Activated CD4-positive, alpha-beta memory T cell treated with anti-CD3 and anti-CD28 coated beads, Interleukin-2, amount 10 ng/mL, durations not matched to agents 7 days and 5 days (primary cell): ENCODE measurements at regions not wholly inside any gene's neighbourhood (a gene's known extent, or its start where the extent isn't known, plus 50 kb on each side); places are given as distances from the start of the nearest gene placed in this dataset.

Experiments
- CTCF ChIA-PET: fragments of 350-600 bp; sonication (Branson Sonifier 250); formaldehyde crosslinking; loops from one replicate; lab custom pipeline; 2021; ENCODE audit warnings: antibody characterized with exemption, inconsistent platforms; lab: Charles Lee
- POLR2A ChIA-PET: fragments of 350-600 bp; sonication (Branson Sonifier 250); formaldehyde crosslinking; loops from one replicate; lab custom pipeline; 2021; ENCODE audit warnings: antibody characterized with exemption; lab: Charles Lee
- DNase-seq: peaks from one replicate; pipeline ENCODE4 v3.0.0-alpha.2; 2020
- H3K27ac Mint-ChIP-seq: one replicate; pipeline ENCODE4 v1.8.0; 2021; ENCODE audit warnings: mild to moderate bottlenecking, mixed read lengths
- H3K27me3 Mint-ChIP-seq: one replicate; pipeline ENCODE4 v1.8.0; 2021; ENCODE audit warnings: mixed read lengths
- H3K36me3 Mint-ChIP-seq: one replicate; pipeline ENCODE4 v1.8.0; 2021; ENCODE audit warnings: low read depth, mixed read lengths
- H3K4me1 Mint-ChIP-seq: one replicate; pipeline ENCODE4 v1.8.0; 2021; ENCODE audit warnings: mixed read lengths
- H3K4me3 Mint-ChIP-seq: one replicate; pipeline ENCODE4 v1.8.0; 2021; ENCODE audit warnings: mild to moderate bottlenecking, mixed read lengths
- H3K9me3 Mint-ChIP-seq: one replicate; pipeline ENCODE4 v1.8.0; 2021; ENCODE audit warnings: mixed read lengths

- CTCF ChIA-PET = no interaction called here
Observed at GRCh38 chr9:3628239-3628638, 102.4 kb upstream of the RFX3 start.

GRCh38 chr9:3608011-3608410 is 82.2 kb upstream of the RFX3 start:
- Mint-ChIP-seq H3K27ac (no peak overlapping the region), H3K27me3 (no peaks in the 10 kb centered on the region), H3K4me1 (no peaks in the 10 kb centered on the region), H3K36me3 (peaks cover 5% of the 10 kb centered on the region), H3K9me3 (no peaks in the 10 kb centered on the region), H3K4me3 (no peak overlapping the region)
- no peak for DNase-seq
- CTCF ChIA-PET = interaction anchor here (1.6 kb wide), 1 partner anchor 44 kb away, joined by 3 read pairs; no protein-coding TSS in a partner anchor
- POLR2A ChIA-PET = no interaction called here

More at GRCh38 chr9:3628239-3628638, 102.4 kb upstream of the RFX3 start:
- Mint-ChIP-seq H3K4me3 (no peak overlapping the region), H3K4me1 (no peaks in the 10 kb centered on the region), H3K27me3 (no peaks in the 10 kb centered on the region), H3K9me3 (no peaks in the 10 kb centered on the region), H3K27ac (no peak overlapping the region), H3K36me3 (peaks cover 14% of the 10 kb centered on the region)
- POLR2A ChIA-PET = no interaction called here
- no peak for DNase-seq

GRCh38 chr9:3600672-3601071 is 74.9 kb upstream of the RFX3 start:
- no peak overlapping the region for H3K4me3 Mint-ChIP-seq
- ChIA-PET CTCF (no interaction called here), POLR2A (interaction anchor here (0.9 kb wide), 1 partner anchor 74 kb away, joined by 3 read pairs; the partner anchor contains the start of gene RFX3)

GRCh38 chr9:3597792-3598191 is 72.0 kb upstream of the RFX3 start:
- H3K9me3 Mint-ChIP-seq = peaks cover 4% of the 10 kb centered on the region
- H3K4me1 Mint-ChIP-seq = no peaks in the 10 kb centered on the region
- DNase-seq = no peak
- no peaks in the 10 kb centered on the region for H3K27me3 Mint-ChIP-seq
- CTCF ChIA-PET = no interaction called here
- no peak overlapping the region for H3K27ac Mint-ChIP-seq
- POLR2A ChIA-PET = no interaction called here
- H3K4me3 Mint-ChIP-seq = no peak overlapping the region
- H3K36me3 Mint-ChIP-seq = peaks cover 5% of the 10 kb centered on the region

More at GRCh38 chr9:3600672-3601071, 74.9 kb upstream of the RFX3 start:
- Mint-ChIP-seq H3K9me3 (no peaks in the 10 kb centered on the region), H3K27ac (no peak overlapping the region), H3K27me3 (no peaks in the 10 kb centered on the region), H3K4me1 (no peaks in the 10 kb centered on the region), H3K36me3 (no peaks in the 10 kb centered on the region)
- no peak for DNase-seq

- ChIA-PET POLR2A (no interaction called here), CTCF (no interaction called here)
- DNase-seq = no peak
- Mint-ChIP-seq H3K9me3 (peaks cover 42% of the 10 kb centered on the region), H3K27ac (no peak overlapping the region), H3K4me1 (no peaks in the 10 kb centered on the region), H3K27me3 (no peaks in the 10 kb centered on the region), H3K36me3 (peaks cover 13% of the 10 kb centered on the region), H3K4me3 (no peak overlapping the region)
Observed at GRCh38 chr9:3586066-3586465, 60.3 kb upstream of the RFX3 start.

- H3K4me1 Mint-ChIP-seq = no peaks in the 10 kb centered on the region
- H3K9me3 Mint-ChIP-seq = peaks cover 42% of the 10 kb centered on the region
- no peak for DNase-seq
- H3K4me3 Mint-ChIP-seq = no peak overlapping the region
- peaks cover 12% of the 10 kb centered on the region for H3K36me3 Mint-ChIP-seq
- ChIA-PET CTCF (no interaction called here), POLR2A (no interaction called here)
- H3K27ac Mint-ChIP-seq = no peak overlapping the region
- H3K27me3 Mint-ChIP-seq = no peaks in the 10 kb centered on the region
Observed at GRCh38 chr9:3585606-3586005, 59.8 kb upstream of the RFX3 start.

GRCh38 chr9:3578786-3579185 is 53.0 kb upstream of the RFX3 start:
- ChIA-PET CTCF (interaction anchor here (0.9 kb wide), 1 partner anchor 111 kb away, joined by 3 read pairs; no protein-coding TSS in a partner anchor), POLR2A (no interaction called here)
- H3K27me3 Mint-ChIP-seq = no peaks in the 10 kb centered on the region
- DNase-seq = no peak
- peaks cover 28% of the 10 kb centered on the region for H3K9me3 Mint-ChIP-seq
- no peak overlapping the region for H3K27ac Mint-ChIP-seq
- no peak overlapping the region for H3K4me3 Mint-ChIP-seq
- H3K36me3 Mint-ChIP-seq = peaks cover 23% of the 10 kb centered on the region
- peaks cover 3% of the 10 kb centered on the region for H3K4me1 Mint-ChIP-seq

- Mint-ChIP-seq H3K4me1 (peaks cover 3% of the 10 kb centered on the region), H3K36me3 (peaks cover 18% of the 10 kb centered on the region), H3K9me3 (peaks cover 12% of the 10 kb centered on the region), H3K27me3 (no peaks in the 10 kb centered on the region), H3K27ac (no peak overlapping the region), H3K4me3 (no peak overlapping the region)
- ChIA-PET POLR2A (interaction anchor here (1.3 kb wide), 1 partner anchor 50 kb away, joined by 3 read pairs; no protein-coding TSS in a partner anchor), CTCF (no interaction called here)
- DNase-seq = no peak
Observed at GRCh38 chr9:3576328-3576727, 50.5 kb upstream of the RFX3 start.

- CTCF ChIA-PET = no interaction called here
- POLR2A ChIA-PET = no interaction called here
- no peak for DNase-seq
- H3K9me3 Mint-ChIP-seq = peaks cover 8% of the 10 kb centered on the region
- H3K4me1 Mint-ChIP-seq = peaks cover 3% of the 10 kb centered on the region
- no peak overlapping the region for H3K4me3 Mint-ChIP-seq
- H3K36me3 Mint-ChIP-seq = peaks cover 16% of the 10 kb centered on the region
- H3K27me3 Mint-ChIP-seq = no peaks in the 10 kb centered on the region
- H3K27ac Mint-ChIP-seq = no peak overlapping the region
Observed at GRCh38 chr9:3575821-3576220, 50.0 kb upstream of the RFX3 start.
